ENCODE measurements at regions not wholly inside any gene's neighbourhood (a gene's known extent, or its start where the extent isn't known, plus 50 kb on each side); places are given as distances from the start of the nearest gene placed in this dataset.
"Not testable (repeated sequence)": the region's sequence is repeated elsewhere in the genome, so short reads cannot be mapped to it uniquely, and the experiment has no call there.

DNA sequence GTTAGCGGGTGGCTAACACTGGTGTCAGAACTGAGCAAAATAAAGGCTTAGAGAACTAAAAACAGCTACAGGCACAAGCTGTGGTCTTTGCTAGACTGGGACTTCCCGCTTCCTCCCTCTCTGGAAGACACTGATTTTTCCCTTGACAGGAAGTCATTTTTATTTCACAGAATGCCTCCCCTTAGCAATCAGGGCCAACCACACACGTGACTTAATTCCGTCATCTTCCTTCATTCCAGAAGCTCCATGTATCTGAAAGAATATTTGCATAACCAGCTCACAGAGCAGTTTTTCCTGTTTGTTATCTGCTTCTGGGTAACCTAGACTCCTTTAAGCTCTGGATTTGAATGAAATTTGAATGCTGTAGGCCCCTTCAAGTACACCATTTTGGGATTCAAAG, 327.5 kb upstream of the FRG1 start:
- H3K27me3 ChIP-seq = no peaks in the 10 kb centered on the region
- H3K4me3 ChIP-seq = no peak overlapping the region
- no peak overlapping the region for H3K27ac ChIP-seq (replicated peaks in 1 of 4)
- intact Hi-C loops (cut with DNase I) = no loop called here
- 74% methylated on average over 4 of the region's 4 CpGs for WGBS
- no peaks in the 10 kb centered on the region for H3K4me1 ChIP-seq
- H3K36me3 ChIP-seq = no peaks in the 10 kb centered on the region
- H3K9me3 ChIP-seq = no peaks in the 10 kb centered on the region
- TF ChIP-seq POLR2AphosphoS5 (IDR thresholded peaks at IDR 0.05) (no peak), POLR2A (IDR thresholded peaks at IDR 0.05; ENCODE audit: low read depth) (no peak), CTCF (IDR thresholded peaks at IDR 0.05) (no peak), EP300 (IDR thresholded peaks at IDR 0.05) (no peak)
- DNase-seq (ENCODE audit: extremely low spot score) = no peak

DNA sequence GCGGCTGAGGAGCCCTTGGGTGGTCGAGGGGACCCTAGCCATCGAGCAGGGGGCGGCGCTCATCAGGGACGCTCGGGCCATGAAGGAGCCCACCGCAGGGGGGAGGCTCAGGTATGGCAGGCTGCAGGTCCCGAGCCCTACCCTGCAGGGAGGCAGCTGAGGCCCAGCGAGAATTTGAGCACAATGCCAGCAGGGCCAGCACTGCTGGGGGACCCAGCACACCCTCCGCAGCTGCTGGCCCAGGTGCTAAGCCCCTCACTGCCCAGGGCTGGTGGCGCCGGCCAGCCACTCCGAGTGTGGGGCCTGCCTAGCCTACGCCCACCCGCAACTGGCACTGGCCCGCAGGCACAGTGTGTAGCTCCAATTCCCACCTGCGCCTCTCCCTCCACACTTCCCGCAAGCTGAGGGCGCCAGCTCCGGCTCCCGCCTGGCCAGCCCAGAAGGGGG, 325.4 kb upstream of the FRG1 start:
- H3K9me3 ChIP-seq = no peaks in the 10 kb centered on the region
- H3K27ac ChIP-seq (replicated peaks in 1 of 4) = no peak overlapping the region
- no peak overlapping the region for H3K4me3 ChIP-seq
- TF ChIP-seq EP300 (IDR thresholded peaks at IDR 0.05) = no peak
- no peak for TF ChIP-seq POLR2AphosphoS5 (IDR thresholded peaks at IDR 0.05)
- TF ChIP-seq POLR2A (IDR thresholded peaks at IDR 0.05; ENCODE audit: low read depth) = no peak
- no peak for TF ChIP-seq CTCF (IDR thresholded peaks at IDR 0.05)
- WGBS = 93% methylated on average over 11 of the region's 22 CpGs
- DNase-seq (ENCODE audit: extremely low spot score) = no peak
- intact Hi-C loops (cut with DNase I) = no loop called here
- no peaks in the 10 kb centered on the region for H3K4me1 ChIP-seq
- no peaks in the 10 kb centered on the region for H3K36me3 ChIP-seq
- H3K27me3 ChIP-seq = no peaks in the 10 kb centered on the region

DNA sequence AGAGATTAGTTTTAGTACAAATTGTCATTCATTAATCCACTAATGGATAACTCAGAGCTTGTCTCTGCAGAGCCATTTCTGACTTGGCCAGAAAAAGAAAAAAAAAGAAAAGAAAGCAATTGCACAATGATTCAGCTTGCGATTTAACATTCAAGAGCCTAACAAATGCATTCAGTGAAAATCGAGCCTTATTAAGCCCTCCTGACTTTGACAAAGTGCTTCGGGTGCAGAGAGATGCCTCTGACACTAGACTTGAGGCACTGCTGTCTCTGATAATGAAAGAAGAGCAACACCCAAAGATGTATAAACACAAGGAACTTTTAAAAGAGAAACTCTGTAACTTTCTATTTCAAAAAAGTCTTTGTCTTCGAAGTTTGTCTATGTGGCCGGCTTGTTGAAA, 322.9 kb upstream of the FRG1 start:
- 38% methylated on average over 5 of the region's 5 CpGs for WGBS
- H3K36me3 ChIP-seq; intact Hi-C loops (cut with DNase I); H3K27ac ChIP-seq (replicated peaks in 1 of 4); H3K4me3 ChIP-seq; H3K27me3 ChIP-seq; DNase-seq (ENCODE audit: extremely low spot score); H3K9me3 ChIP-seq; H3K4me1 ChIP-seq: not testable (repeated sequence)

DNA sequence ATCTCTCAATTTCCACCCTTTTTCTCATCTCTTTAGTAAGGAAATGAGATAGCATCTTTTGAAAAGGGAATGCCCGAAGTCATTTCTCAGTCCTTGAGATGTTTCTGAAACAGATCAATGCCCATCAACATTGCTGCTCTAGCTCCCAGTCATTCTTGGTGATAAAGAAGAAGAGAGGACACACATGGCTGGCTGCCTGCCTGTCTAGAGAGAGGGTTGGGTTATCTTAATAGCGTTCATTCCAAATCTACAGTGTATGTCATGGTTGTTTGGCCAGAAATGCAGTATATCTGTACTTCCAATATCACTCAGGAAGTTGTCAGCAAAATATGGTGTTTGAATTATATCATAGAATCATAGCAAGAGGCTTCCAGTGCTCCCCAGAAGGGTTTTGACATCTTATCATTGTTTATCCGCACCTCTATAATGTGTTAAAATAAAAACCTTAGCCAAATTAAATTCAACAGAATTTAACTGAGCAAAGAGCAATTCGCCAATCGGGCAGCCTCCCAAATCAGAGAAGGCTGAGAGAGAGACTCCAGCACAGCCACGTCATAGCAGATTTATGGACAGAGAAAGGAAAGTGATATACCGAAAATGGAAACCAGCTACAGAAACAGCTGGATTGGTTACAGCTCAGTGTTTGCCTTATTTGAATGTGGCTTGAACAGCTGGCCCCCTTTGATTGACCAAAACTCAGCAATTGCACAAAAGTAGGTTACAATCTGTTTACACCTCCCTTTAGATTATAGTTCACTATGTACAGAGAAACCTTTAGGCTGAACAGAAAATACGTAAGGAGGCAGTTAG, 321.0 kb upstream of the FRG1 start:
- H3K9me3 ChIP-seq; intact Hi-C loops (cut with DNase I); H3K4me1 ChIP-seq; H3K27me3 ChIP-seq; H3K4me3 ChIP-seq; H3K36me3 ChIP-seq; DNase-seq (ENCODE audit: extremely low spot score); H3K27ac ChIP-seq (replicated peaks in 1 of 4): not testable (repeated sequence)
- WGBS = 71% methylated on average over 8 of the region's 8 CpGs

GRCh38 chr4:189622574-189622973, 318.1 kb upstream of the FRG1 start:
- DNase-seq (ENCODE audit: extremely low spot score); H3K4me1 ChIP-seq; H3K27ac ChIP-seq (replicated peaks in 1 of 4); H3K27me3 ChIP-seq; H3K4me3 ChIP-seq; intact Hi-C loops (cut with DNase I); H3K36me3 ChIP-seq; H3K9me3 ChIP-seq: not testable (repeated sequence)
- WGBS = 63% methylated on average over 3 of the region's 3 CpGs

- H3K36me3 ChIP-seq; H3K4me1 ChIP-seq; DNase-seq (ENCODE audit: extremely low spot score); intact Hi-C loops (cut with DNase I); H3K4me3 ChIP-seq; H3K9me3 ChIP-seq; H3K27me3 ChIP-seq; H3K27ac ChIP-seq (replicated peaks in 1 of 4): not testable (repeated sequence)
- 96% methylated on average over 1 of the region's 1 CpG for WGBS
These were observed 313.6 kb upstream of the FRG1 start for GRCh38 chr4:189627041-189627440.

DNA sequence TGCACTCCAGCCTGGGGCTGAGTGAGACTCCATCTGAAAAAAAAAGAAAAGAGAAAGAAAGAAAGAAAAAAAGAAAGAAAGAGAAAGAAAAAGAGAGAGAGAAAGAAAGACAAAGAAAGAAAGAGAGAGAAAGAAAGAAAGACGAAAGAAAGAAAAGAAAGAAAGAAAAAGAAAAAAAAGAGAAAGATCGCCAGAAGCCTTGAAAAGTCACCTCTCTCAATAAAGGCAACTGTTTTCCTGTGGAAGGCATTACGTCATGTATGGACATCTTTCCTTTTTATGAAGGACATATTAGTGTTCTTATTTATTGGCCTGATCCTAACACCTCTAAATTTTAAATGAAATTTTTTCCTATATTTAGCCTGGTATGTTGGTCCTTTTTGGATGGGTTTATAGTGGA, 310.9 kb upstream of the FRG1 start:
- H3K36me3 ChIP-seq; H3K4me3 ChIP-seq; H3K27ac ChIP-seq (replicated peaks in 1 of 4); H3K4me1 ChIP-seq; DNase-seq (ENCODE audit: extremely low spot score); H3K9me3 ChIP-seq; intact Hi-C loops (cut with DNase I); H3K27me3 ChIP-seq: not testable (repeated sequence)
- 82% methylated on average over 3 of the region's 3 CpGs for WGBS

DNA sequence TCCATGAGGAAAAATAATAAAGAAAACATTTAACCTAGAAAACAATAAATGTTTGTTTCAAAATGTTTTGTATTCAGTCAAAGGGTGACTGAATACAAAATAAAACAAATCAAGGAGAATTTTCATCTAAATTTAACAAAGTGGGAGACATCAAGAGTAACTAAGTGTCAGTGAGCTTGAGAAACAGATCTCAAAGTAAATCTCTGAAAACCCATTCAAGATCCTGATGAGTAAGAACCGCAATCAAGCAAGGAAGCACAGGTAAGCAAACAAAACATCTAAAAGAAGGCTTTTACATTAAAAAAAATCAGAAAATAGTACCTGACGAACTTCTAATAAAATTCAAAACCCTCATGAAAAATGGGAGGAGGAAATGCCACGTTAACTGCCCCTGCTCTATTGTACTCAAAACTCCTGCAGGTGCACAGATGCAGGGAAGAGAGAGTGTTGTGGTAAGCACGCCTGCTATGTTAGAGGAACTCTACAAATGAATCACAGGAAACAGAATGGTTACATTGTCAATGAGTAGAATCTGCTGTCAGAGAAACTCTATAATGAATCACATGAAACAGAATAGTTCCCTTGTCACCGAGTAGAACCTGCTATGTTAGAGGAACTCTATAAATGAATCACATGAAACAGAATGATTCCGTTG, 309.6 kb upstream of the FRG1 start:
- DNase-seq (ENCODE audit: extremely low spot score); H3K27me3 ChIP-seq; H3K4me1 ChIP-seq; H3K27ac ChIP-seq (replicated peaks in 1 of 4); intact Hi-C loops (cut with DNase I); H3K36me3 ChIP-seq; H3K9me3 ChIP-seq; H3K4me3 ChIP-seq: not testable (repeated sequence)
- WGBS = 66% methylated on average over 6 of the region's 6 CpGs

DNA sequence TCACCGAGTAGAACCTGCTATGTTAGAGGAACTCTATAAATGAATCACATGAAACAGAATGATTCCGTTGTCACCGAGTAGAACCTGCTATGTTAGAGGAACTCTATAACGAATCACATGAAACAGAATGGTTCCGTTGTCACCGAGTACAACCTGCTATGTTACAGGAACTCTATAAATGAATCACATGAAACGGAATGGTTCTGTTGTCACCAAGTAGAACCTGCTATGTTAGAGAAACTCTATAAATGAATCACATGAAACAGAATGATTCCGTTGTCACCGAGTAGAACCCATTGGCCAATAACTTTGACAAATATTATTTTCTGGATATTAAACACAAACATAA, 309.1 kb upstream of the FRG1 start:
- H3K9me3 ChIP-seq; DNase-seq (ENCODE audit: extremely low spot score); H3K4me1 ChIP-seq; H3K4me3 ChIP-seq; H3K36me3 ChIP-seq; H3K27ac ChIP-seq (replicated peaks in 1 of 4); H3K27me3 ChIP-seq; intact Hi-C loops (cut with DNase I): not testable (repeated sequence)
- 82% methylated on average over 9 of the region's 9 CpGs for WGBS

- H3K27ac ChIP-seq (replicated peaks in 1 of 4); H3K4me3 ChIP-seq; H3K4me1 ChIP-seq; DNase-seq (ENCODE audit: extremely low spot score); H3K36me3 ChIP-seq; intact Hi-C loops (cut with DNase I); H3K27me3 ChIP-seq; H3K9me3 ChIP-seq: not testable (repeated sequence)
- WGBS = 92% methylated on average over 2 of the region's 2 CpGs
These were observed 290.2 kb upstream of the FRG1 start for GRCh38 chr4:189650436-189650835.
